GM21515 (cell line): ENCODE measurements at regions not wholly inside any gene's neighbourhood (a gene's known extent, or its start where the extent isn't known, plus 50 kb on each side); places are given as distances from the start of the nearest gene placed in this dataset.

Source experiments
- ATAC-seq: cut with Tn5 transposase; IDR thresholded peaks from one replicate; pipeline ENCODE4 v1.9.1; 2021; ENCODE audit not compliant: unreplicated experiment

DNA sequence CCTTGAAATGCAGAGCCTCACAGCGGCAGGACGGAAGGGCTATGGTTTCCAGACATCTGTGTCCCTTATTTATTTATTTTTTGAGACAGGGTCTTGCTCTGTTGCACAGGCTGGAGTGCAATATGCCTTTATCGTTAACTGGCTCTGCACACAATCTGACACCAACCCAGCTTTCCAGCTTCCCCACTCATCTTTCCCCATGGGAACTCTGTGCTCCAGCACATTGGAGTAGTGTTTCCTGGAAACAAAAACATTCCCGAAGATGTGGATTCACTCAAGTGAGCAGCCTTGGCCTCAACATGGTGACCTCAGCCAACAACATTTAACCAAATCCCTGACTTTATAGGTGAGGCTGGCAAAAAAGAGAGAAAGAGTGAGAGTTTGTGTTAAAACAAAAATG lies 307.1 kb downstream of the TMEM114 start:
- no peak for ATAC-seq

DNA sequence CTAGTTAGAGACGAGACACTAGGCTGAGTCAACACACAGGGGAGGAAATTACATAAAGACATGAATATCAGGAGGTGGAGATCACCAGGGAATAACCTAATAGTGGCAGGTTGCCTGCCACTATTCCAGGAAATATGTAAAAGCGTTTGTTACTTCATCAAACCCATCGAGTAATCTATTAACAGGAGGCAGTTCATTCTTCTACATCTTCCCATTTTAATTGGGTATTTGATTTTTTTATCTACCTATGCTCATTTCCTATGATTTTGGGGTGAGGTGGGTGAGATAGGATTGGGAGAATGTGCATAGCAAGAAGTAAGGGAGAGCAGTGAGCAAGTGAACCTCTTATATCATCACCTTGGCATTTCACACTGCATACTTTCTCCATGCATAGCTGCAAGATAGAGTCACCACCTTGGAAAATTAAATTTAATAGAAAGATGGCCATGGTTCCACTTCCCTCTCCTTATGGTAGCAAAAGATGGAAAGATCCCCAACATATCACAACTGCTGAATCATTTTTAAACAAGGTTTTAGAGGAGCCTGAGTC lies 312.2 kb downstream of the TMEM114 start:
- ATAC-seq = no peak

DNA sequence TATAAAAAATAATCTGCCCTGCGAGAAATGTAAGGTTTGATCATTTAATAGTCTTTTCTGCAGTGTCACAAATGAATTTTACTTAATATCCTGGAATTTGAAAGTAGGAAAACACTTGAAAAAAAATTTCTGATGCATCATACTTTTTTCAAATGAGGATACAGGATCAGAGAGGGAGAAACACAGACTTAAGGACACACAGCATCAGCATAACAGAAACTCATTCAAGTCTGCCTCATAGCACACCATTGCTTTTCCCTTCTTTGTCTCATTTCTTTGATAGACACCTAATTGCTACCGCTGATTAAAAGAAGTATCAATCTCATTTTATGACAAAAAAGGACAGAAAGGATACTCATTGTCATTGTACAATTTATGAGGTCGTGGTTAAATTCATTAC lies 319.0 kb downstream of the TMEM114 start:
- no peak for ATAC-seq

DNA sequence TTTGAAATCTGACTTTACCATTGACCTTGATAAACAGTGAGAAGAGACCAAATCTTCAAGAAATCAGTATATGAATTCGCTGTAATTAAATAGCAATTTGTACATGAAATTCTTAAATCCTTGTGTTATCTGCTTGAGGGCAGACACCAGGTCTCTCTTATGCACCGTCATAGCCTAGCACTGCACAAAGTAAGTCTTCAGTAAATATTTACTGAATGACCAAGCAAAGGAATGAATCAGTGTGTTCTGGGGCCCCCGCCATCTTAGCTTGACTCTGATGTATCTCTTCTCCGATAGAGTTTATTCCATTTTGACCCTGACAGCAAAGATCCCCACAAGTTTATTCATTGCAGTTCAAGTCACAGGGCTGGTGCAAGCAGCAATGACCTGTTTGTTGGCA lies 328.0 kb downstream of the TMEM114 start:
- ATAC-seq = no peak

DNA sequence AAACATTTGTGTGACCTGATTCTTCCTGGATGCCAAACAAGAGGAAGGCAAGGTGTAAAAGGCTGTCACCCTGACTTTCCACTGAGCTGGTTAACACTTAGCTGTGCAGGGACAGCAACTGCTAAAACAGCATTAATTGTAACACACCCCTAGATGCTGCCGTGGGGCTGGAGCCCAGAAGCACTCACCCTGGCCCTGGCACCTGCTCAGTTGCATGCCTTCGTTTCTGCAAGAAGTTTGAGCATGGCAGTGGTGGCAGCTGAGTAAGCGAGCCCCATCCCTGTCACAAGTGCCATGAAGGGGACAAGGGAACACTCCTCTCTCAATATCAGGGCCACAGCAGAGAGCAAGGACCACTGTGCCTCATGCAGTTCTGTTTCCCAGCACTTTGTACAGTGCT lies 330.2 kb downstream of the TMEM114 start:
- ATAC-seq = no peak

DNA sequence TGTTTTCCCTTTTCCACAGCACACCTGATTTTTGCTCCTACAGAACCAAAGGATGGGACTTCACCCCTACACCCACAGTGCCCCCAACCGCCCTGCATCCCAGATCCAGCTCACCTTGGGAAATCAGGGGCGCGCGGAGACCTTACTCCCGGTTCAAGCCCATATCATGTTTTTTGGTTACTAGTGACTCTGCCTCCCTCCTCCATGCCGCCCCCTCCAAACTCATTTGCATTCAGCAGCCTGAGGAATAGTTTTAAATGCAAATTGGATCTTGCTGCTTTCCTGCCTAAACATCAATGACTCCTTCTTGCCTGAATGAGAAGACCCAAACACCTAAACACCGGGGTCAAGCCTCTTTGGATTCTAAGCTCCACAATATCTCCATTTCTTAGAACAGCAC lies 331.8 kb downstream of the TMEM114 start:
- no peak for ATAC-seq

DNA sequence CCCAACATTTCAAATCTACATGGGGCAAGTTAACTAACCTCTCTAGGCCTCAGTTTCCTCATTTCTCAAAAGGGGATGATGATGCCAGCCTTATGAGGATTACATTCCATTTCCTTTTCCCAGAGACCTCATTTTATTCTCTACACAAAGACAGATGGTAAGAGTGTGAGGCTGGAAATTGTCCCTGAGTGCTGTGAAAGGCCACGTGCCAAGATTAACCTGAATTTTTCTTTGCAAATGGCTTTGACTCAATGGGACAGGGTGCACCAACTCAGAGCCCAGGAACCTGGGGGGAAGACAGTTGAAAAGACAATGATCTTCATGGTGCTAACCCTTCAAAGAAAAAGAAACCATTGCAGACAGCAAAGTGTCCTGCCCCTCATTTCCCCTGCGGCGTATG lies 332.8 kb downstream of the TMEM114 start:
- no peak for ATAC-seq

DNA sequence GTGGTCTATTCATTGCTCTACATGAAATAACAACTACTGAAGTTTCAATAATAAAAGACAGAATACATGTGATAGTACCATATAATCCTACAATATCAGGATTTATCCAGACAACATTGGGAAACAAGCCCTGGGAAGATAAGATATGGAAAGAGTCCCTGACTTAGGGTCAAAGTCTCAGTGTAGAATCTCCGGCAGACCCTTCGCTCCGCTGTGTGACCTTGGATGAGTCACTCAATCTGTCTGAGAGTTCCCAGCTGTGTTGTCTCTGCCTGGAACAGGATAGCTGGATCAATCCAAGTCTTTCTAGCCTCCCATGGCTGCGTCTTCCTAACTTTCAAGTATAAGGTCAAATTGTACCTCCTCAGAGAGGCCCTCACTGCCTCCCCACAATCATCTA lies 335.9 kb downstream of the TMEM114 start:
- ATAC-seq = no peak

DNA sequence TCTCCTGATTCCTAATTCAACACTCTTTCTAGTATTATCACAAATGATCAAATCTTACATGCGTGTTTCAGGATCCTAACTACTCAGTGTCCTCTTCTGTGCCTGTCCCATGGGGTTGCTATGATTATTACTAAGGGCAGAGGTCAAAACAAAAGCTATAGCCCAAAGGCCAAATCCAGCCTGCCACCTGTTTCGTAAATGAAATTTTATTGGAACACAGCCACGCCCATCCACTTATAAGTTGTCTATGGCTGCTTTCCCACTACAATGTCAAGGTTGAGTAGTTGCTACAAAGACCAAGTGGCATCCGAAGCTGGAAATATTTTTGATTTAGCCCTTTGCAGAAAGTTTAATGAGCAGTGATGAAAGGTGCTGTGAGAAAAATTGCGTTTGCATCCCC lies 336.6 kb downstream of the TMEM114 start:
- ATAC-seq = no peak

DNA sequence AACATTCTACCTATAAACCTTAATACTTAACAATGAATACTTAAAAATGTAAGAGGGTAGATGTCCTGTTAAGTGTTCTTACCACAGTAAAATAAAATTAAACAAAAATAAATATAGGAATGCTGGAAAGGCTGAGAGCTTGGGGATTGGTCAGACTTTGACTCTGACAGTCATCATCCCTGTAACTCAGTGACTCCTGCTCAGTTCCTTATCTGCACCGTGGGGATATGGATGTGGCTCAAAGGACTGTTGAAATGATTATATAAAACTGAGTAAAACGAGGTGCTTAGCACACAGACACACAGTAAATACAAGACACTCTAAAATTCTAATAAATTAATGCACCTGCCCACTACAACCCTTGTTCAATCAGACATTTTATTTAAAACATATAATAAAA lies 338.6 kb downstream of the TMEM114 start:
- no peak for ATAC-seq

DNA sequence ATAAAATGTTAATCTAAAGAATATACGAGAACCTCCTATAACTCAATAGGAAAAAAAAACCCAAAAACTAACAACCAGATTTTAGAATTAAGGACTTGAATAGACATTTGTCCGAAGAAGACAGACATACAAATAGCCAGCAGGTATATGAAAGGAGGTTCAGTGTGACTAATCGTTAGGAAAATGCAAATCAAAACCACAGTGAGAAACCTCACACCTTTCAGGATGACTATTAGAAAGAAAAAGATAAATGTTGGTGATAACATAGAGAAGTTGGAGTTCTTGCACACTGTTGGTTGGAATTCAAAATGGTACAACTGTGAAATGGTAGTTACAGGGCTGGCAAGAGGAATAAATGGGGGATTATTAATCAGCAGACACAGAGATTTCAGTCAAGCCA lies 339.0 kb downstream of the TMEM114 start:
- ATAC-seq = no peak

DNA sequence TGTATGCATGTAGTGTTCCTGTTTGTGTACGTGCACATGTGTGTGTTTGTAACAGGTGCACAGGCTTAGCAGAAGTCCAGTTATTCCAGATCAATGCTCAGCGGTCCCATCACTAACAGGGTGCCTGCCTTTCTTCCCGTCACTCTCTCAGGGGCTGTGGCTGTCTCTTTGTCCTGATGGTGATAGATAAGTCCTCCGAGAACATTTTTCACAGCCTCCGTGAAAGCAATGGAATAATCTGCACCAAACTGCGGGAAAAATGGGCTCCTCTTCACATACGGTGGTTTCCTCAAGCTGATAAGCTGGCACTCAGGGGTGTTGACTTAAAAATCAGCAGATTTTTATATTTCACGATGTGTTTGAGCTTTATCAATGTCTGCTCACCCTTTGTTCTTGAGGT lies 342.3 kb downstream of the TMEM114 start:
- ATAC-seq = no peak

DNA sequence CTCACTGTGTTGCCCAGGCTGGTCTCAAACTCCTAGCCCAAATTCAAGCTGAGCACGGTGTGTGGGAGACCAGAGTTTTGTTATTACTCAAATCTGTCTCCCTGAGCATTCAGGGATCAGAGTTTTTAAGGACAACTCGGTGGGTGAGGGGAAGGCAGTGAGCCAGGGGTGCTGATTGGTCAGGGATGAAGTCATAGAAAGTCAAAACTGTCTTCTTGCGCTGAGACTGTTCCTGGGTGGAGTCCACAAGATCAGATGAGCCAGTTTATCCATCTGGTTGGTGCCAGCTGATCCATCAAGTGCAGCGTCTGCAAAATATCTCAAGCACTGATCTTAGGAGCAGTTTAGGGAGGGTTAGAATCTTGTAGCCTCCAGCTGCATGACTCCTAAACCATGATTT lies 346.3 kb downstream of the TMEM114 start:
- no peak for ATAC-seq

DNA sequence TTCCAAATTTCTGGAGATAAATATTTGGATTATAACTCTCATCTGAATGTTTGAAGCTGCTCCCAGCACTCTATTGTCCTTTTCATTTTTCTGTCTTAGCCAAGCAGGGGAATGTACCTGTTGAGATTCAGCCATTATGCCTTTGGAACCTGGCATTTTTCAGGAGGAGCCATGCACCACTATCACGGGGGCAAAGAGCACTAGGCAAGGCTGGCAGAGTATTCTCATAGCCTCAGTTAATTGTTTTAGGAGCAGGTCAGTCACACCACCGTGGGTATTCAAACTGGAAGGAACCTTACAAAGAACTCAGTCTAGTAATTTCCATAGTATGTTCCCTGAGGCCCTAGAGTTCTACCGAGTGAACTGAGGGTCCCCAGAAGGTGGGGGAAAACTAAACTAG lies 348.9 kb downstream of the TMEM114 start:
- no peak for ATAC-seq

DNA sequence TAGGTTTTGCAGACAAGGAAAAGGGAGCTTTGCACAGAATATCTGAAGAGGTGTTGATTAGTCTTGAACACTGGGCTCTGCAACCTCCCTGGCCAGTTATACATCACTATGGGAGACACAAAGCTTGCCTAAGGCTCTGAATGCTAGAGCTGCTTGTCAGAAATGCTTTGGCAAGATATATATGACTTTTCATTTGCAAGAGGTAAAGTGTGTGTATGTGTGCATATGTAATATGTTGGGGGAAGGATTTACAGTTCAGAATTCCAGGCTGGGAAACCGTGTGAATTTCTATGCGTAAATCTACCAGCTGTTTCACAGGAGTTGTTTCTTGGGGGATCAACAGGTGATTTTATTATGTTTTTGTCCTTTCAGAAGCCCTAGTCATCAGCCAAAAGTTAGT lies 350.9 kb downstream of the TMEM114 start:
- ATAC-seq = no peak

DNA sequence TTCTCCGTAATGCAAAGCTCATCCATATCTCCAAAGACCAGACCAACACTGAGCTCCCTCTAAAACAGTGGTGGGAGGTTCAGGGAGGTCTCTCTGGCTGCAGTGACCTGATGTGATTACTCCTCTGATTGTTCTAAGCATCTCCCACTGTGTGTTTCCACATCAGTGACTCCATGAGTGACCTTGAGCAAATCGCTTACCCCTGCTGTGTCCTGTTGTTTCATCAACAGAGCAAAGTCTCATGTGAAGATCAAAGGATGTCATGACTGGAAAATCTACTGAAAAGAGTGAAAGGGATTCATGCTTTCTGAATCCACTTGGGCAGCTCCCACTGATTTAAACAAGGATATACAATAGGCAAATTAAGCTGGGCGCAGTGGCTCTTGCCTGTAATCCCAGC lies 352.9 kb downstream of the TMEM114 start:
- no peak for ATAC-seq

DNA sequence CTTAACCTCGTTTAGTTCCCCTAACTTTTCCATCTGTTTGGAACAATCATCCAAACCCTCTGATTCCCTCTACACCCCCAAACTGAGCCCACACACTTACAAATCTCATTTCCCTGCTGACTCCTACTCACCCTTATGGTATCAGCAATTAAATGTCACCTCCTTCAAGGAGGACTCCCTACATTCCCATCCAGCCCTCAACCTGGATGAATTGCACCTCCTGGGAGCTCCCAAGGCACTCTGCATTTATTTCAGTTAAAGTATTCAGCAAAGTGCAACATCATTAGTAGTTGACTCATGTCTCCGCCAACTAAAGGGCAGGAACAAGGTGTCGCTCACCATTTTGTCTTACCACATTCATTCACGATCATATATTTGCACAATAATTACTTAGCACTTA lies 353.5 kb downstream of the TMEM114 start:
- ATAC-seq = no peak

DNA sequence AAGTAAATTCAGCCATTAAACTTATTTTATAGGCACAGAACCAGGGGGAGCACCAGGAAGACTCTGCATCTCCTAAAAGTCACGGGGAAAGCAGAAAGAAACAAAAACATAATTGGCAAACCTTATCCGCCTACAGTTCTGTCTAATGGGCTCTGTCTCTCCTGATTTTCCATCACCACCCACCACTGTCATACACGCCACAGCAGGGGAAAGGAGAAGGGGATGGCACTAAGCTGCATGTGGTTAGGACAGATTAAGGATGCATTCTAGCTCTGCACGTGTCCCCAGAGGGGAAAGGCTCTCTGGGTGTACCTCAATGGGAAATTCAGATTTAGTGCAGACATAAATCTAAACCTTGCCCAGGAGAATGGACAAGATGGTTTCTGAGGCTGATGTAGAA lies 359.8 kb downstream of the TMEM114 start:
- no peak for ATAC-seq

DNA sequence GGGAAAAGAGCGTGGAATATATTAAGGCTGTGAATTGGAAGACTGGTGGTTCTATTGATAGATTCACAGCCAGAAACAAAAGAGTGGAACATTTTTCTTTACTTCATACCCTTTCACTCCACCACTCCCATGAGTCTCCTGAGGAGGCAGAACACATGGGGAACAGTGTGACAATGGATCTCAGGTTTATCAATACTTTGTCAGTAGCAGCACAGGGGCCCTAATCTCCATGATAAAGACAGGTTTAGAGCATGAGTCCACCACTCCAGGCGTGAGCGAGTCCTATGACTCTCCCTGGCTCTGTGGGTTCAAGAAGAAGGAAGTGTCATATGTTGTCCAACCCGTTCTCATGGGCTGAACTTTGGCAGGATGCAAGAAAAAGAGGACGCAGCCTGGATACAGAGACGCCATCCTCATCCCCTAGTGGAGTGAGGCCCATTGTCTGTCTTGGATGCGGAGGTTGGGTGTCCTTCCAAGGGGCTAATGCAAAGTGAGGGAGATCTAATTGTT lies 361.2 kb downstream of the TMEM114 start:
- ATAC-seq = no peak

DNA sequence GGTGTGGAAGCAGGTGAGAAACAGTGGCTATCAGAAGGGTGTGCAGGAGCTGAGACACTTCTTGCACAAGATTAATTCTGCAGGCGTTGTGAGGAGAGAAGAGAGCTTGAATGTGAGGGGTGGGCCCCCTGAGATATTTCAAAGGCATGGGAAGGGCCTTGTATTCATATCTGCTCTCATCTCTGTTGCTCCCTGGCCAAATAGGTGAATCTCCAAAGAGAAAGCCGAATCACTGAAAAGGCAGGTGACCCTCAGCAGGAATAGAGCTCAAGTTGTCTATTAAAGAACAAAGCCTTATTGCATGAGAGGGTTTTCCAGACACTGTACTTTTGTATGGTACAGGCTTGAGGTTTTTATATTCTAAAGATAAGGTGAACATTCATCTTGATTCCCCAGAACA lies 373.1 kb downstream of the TMEM114 start:
- ATAC-seq = no peak

DNA sequence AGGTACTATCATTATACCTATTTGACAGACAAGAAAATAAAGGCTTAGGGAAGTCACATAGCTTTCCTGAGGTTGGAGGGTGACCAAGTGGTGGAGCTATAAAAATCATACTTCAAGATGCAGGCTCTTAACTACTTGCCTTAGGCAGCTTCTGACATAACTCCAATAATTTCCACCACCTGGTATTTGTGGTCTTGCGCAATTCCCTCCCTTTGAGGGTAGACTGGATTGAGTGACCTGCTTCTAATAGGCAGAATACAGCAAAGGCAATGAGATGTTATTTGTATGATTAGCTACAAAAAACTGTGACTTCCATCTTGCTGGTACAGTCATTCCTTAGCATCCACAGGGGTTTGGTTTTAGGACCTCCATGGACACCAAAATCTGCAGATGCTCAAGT lies 385.5 kb downstream of the TMEM114 start:
- ATAC-seq = no peak

DNA sequence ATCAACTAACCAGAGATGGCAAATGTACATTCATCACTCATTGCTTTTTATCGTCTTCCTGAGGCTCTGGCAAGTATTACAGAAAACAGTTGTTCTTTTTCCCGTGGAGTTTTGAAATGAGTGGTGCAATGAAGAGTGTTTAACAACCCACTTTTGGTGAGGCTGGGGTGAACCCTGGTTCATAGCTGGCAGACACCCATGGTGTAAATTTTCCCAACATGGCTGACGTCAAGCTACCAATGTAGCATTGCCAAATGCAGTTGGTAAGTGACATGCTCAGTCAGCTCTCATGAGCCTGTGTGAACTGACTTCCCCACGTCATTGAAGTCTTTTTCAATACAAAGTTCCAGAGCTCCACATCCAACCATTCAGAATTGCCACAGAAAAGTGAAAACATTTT lies 386.2 kb downstream of the TMEM114 start:
- ATAC-seq = no peak

DNA sequence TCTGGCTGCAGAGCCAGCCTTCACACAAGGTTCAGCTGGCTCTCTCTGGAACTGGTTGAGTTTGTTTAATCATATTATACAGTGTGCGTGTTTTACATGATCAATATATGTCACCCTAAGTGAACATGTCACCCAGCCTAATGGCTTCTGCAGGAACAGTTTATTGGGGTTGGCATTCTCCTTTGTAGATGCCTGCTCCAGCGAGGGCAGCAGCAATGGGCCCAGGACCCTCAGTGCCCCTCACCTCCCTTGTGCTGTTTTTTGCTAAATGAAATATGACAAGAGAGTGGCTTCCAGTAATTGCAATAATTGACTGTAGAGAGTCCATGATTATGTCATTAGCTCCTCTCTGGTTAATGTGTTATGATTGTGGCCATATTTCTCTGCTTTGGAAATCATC lies 387.2 kb downstream of the TMEM114 start:
- no peak for ATAC-seq

DNA sequence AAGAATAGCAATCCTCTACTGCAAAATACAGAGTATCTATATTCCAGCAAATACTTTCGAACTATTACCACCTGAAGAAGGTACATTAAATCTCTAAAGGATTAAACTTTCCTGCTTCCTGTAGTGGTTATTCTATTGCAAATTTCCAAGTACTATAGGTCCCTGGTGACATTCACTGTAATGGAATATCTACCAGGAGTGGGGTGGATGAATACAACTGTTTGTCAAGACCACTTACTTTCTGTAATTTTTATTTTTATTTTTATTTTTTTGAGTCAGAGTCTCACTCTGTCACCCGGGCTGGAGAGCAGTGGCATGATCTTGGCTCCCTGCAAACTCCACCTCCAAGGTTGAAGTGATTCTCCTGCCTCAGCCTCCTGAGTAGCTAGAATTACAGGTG lies 389.5 kb downstream of the TMEM114 start:
- ATAC-seq = no peak
